Mucosa of descending colon (tissue), 3 donors: ENCODE measurements at regions not wholly inside any gene's neighbourhood (a gene's known extent, or its start where the extent isn't known, plus 50 kb on each side); places are given as distances from the start of the nearest gene placed in this dataset.

Experiments
- ATAC-seq: fragments of 200-7000 bp; cut with Tn5 transposase; one replicate; pipeline ENCODE4 v1.9.1; 2020; ENCODE audit warnings: mild to moderate bottlenecking, moderate library complexity
- DNase-seq, 3 donors: peaks; one replicate each; pipeline ENCODE4 v3.0.0-alpha.2; 2020
- H3K36me3 ChIP-seq: fragments of 200-600 bp; one replicate; pipeline ENCODE4 v1.8.0; 2021; ENCODE audit warnings: low read depth, mild to moderate bottlenecking
- H3K4me1 ChIP-seq: fragments of 200-600 bp; one replicate; pipeline ENCODE4 v1.8.0; 2021; ENCODE audit warnings: low read depth, mild to moderate bottlenecking
- H3K4me3 ChIP-seq: fragments of 200-600 bp; one replicate; pipeline ENCODE4 v1.8.0; 2021; ENCODE audit warnings: mild to moderate bottlenecking
- H3K9me3 ChIP-seq: fragments of 200-600 bp; one replicate; pipeline ENCODE4 v1.8.0; 2021; ENCODE audit warnings: mild to moderate bottlenecking
- intact Hi-C, 2 donors: fragments of 100-400 bp; cut with DNase I in 1 of 2; cut with micrococcal nuclease in 1 of 2; formaldehyde crosslinking; loops; one replicate each; pipeline versions ENCODE4 v1.11.0 to v1.11.1; 2022; cut with DNase I, micrococcal nuclease
- TF ChIP-seq, protein P1 (sequence below): fragments of 200-600 bp; IDR thresholded peaks from one replicate; pipeline ENCODE4 v1.8.0; 2022; ENCODE audit warnings: antibody characterized with exemption, mild to moderate bottlenecking
- donor health status: DM: no; HTN: no; CAD: no; lungs with moderate emphysema.
- donor health status: DM: no; HTN: no; CAD: no.
- donor health status: DM: no; HTN: yes; CAD: no.

GRCh38 chr3:94787066-94787465, 724.2 kb downstream of the NSUN3 start:
- H3K4me3 ChIP-seq = no peak overlapping the region
- intact Hi-C loops = no loop called here
- no peaks in the 10 kb centered on the region for H3K9me3 ChIP-seq
- DNase-seq = no peak
- ATAC-seq = no peak
- H3K36me3 ChIP-seq = no peaks in the 10 kb centered on the region
- TF ChIP-seq, protein P1, sequence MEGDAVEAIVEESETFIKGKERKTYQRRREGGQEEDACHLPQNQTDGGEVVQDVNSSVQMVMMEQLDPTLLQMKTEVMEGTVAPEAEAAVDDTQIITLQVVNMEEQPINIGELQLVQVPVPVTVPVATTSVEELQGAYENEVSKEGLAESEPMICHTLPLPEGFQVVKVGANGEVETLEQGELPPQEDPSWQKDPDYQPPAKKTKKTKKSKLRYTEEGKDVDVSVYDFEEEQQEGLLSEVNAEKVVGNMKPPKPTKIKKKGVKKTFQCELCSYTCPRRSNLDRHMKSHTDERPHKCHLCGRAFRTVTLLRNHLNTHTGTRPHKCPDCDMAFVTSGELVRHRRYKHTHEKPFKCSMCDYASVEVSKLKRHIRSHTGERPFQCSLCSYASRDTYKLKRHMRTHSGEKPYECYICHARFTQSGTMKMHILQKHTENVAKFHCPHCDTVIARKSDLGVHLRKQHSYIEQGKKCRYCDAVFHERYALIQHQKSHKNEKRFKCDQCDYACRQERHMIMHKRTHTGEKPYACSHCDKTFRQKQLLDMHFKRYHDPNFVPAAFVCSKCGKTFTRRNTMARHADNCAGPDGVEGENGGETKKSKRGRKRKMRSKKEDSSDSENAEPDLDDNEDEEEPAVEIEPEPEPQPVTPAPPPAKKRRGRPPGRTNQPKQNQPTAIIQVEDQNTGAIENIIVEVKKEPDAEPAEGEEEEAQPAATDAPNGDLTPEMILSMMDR = no peak
- no peaks in the 10 kb centered on the region for H3K4me1 ChIP-seq

- DNase-seq = no peak
- H3K9me3 ChIP-seq = no peaks in the 10 kb centered on the region
- intact Hi-C loops = no loop called here
- no peak overlapping the region for H3K4me3 ChIP-seq
- H3K36me3 ChIP-seq = no peaks in the 10 kb centered on the region
- no peaks in the 10 kb centered on the region for H3K4me1 ChIP-seq
- TF ChIP-seq, protein P1 = no peak
- ATAC-seq = no peak
Measured at GRCh38 chr3:94787734-94788270, 724.9 kb downstream of the NSUN3 start.

DNA sequence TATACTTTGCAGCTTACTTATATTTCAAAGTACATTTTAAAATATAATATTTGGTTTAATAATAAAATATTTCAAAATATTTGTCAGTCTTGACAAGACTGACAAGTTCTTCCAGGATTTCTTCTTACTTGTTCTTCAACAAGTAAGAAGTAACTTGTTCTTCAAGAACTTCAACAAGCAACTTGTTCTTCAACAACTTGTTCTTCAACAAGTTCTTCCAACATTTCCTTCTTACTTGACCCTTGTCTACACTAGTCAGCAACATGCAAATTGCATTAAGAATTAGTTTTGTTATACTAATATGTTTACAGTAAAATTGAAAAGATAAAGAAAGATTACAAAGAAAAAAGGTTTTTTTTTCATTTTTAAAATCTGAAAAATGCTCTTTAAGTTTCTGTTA, 731.7 kb downstream of the NSUN3 start:
- no peaks in the 10 kb centered on the region for H3K9me3 ChIP-seq
- ATAC-seq (no peak), DNase-seq (no peak)
- no peaks in the 10 kb centered on the region for H3K4me1 ChIP-seq
- no peaks in the 10 kb centered on the region for H3K36me3 ChIP-seq
- intact Hi-C loops = no loop called here
- TF ChIP-seq, protein P1 = no peak
- no peak overlapping the region for H3K4me3 ChIP-seq

DNA sequence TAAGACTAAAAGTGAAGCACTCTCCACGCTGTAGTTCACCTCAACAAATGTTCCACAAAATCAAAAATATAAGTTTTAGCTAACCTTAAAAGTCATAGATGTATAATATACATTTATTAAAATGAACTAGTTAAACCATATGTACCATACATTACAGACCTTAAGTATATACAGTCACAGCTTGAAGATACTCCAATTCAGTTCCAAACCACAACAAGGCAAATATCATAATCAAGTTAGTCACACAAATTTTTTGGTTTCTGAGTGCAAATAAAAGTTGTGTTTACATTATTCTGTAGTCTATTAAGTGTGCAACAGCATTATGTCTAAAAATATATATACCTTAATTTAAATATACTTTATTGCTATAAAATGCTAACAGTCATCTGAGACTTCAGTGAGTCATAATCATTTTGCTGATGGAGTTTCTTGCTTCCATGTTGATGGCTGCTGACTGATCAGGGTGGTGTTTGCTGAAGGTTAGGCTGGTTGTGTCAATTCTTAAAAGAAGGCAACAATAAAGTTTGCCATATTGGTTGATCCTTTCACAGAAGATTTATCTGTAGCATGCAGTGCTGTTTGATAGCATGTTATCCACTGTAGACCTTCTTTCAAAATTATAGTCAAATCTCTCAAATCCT, 736.7 kb downstream of the NSUN3 start:
- no peak for ATAC-seq

DNA sequence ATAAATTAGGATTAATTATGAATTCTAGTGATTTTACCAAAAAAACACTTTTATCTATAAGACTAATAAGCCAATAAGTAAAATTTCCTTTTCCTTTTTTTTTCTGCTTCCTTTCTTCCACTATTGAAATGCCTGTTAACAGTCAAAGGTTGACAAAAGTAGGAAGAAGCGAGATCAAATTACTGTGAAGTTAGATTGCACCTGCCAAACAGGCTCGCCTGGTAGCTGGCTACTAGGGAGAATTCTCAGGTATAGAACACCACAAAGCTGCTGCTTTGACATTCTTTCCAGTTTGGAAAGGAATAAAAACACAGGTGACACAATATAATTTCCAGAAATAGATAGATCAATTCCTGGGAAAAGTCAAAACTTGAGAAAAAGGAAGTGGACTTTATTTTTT, 749.0 kb downstream of the NSUN3 start:
- Histone ChIP-seq H3K36me3 (no peaks in the 10 kb centered on the region), H3K4me1 (no peaks in the 10 kb centered on the region), H3K4me3 (no peak overlapping the region), H3K9me3 (no peaks in the 10 kb centered on the region)
- TF ChIP-seq, protein P1 = no peak
- intact Hi-C loops = no loop called here
- ATAC-seq (no peak), DNase-seq (no peak)

More for the DNA sequence above, 736.7 kb downstream of the NSUN3 start:
- Histone ChIP-seq H3K36me3 (no peaks in the 10 kb centered on the region), H3K4me1 (no peaks in the 10 kb centered on the region), H3K9me3 (no peaks in the 10 kb centered on the region), H3K4me3 (no peak overlapping the region)
- no peak for DNase-seq
- TF ChIP-seq, protein P1 = no peak
- intact Hi-C loops = no loop called here
